Mammary epithelial cell (primary cell): ENCODE measurements at regions not wholly inside any gene's neighbourhood (a gene's known extent, or its start where the extent isn't known, plus 50 kb on each side); places are given as distances from the start of the nearest gene placed in this dataset.

Source experiments
- CTCF ChIP-seq, 2 donors: IDR thresholded peaks in 1 of 2; conservative IDR thresholded peaks in 1 of 2; 2 replicates each; pipeline ENCODE4 v1.5.1; 2011 to 2012; ENCODE audit warnings: inconsistent platforms in 2 of 2, low read length in 2 of 2, mild to moderate bottlenecking in 2 of 2, control low read depth in 1 of 2, low read depth in 1 of 2; ENCODE audit not compliant: insufficient read depth in 1 of 2; ENCODE audit errors: extremely low read depth in 1 of 2
- EZH2 ChIP-seq: IDR thresholded peaks from 2 replicates; pipeline ENCODE4 v1.6.1; 2012; ENCODE audit warnings: low read length, inconsistent platforms, borderline replicate concordance

- TF ChIP-seq EZH2 (no peak), CTCF (conservative IDR thresholded peaks at IDR 0.05 in 1 of 2, IDR thresholded peaks at IDR 0.05 in 1 of 2; ENCODE audit: extremely low read depth in 1 of 2, insufficient read depth in 1 of 2, low read depth in 1 of 2, low read length in 2 of 2) (no peak)
Observed at GRCh38 chr14:35189422-35189821, 67.1 kb downstream of the PRORP start.
